Sigmoid colon (tissue), 4 donors: ENCODE measurements at regions not wholly inside any gene's neighbourhood (a gene's known extent, or its start where the extent isn't known, plus 50 kb on each side); places are given as distances from the start of the nearest gene placed in this dataset.

Experiments
- CTCF ChIP-seq, 4 experiments: fragments of 450-650 bp in 3 of 4; fragments of 200-600 bp in 1 of 4; IDR thresholded peaks; one replicate each; pipeline ENCODE4 v1.5.1; 2016 to 2019; ENCODE audit warnings: antibody characterized with exemption in 4 of 4, mild to moderate bottlenecking in 3 of 4, moderate library complexity in 2 of 4
- EP300 ChIP-seq, 4 donors: sonication (generic); formaldehyde crosslinking; IDR thresholded peaks; one replicate each; pipeline ENCODE4 v1.6.1; 2017; ENCODE audit warnings: antibody characterized with exemption in 4 of 4
- POLR2A ChIP-seq, 2 donors: fragments of 450-650 bp; IDR thresholded peaks; one replicate each; pipeline ENCODE4 v1.6.1; 2016; ENCODE audit warnings: antibody characterized with exemption in 2 of 2, mild to moderate bottlenecking in 2 of 2, moderate library complexity in 2 of 2
- POLR2AphosphoS5 ChIP-seq, 4 donors: sonication (generic); formaldehyde crosslinking; IDR thresholded peaks; one replicate each; pipeline ENCODE4 v1.6.1; 2017; ENCODE audit warnings: antibody characterized with exemption in 4 of 4

GRCh38 chr11:130992788-130993187 lies 76.5 kb upstream of the SNX19 start:
- TF ChIP-seq CTCF (IDR thresholded peaks at IDR 0.05), result no peak
- no peak for TF ChIP-seq POLR2AphosphoS5 (IDR thresholded peaks at IDR 0.05)
- no peak for TF ChIP-seq POLR2A (IDR thresholded peaks at IDR 0.05)
- TF ChIP-seq EP300 (IDR thresholded peaks at IDR 0.05), result no peak
